ENCODE measurements at regions not wholly inside any gene's neighbourhood (a gene's known extent, or its start where the extent isn't known, plus 50 kb on each side); places are given as distances from the start of the nearest gene placed in this dataset.

GRCh38 chr1:87190402-87190801 lies 138.3 kb upstream of the LMO4 start:
- Histone ChIP-seq H3K4me1 (no peaks in the 10 kb centered on the region), H3K4me3 (no peak overlapping the region), H3K9me3 (peaks cover 0 to 9% (median 0%) of the 10 kb centered on the region in 4 donors), H3K36me3 (no peaks in the 10 kb centered on the region), H3K27ac (no peak overlapping the region), H3K27me3 (no peaks in the 10 kb centered on the region)
- TF ChIP-seq EP300 (IDR thresholded peaks at IDR 0.05): no peak
- TF ChIP-seq POLR2AphosphoS5 (IDR thresholded peaks at IDR 0.05): no peak
- no peak for TF ChIP-seq POLR2A (IDR thresholded peaks at IDR 0.05)
- TF ChIP-seq CTCF (IDR thresholded peaks at IDR 0.05): no peak
- ATAC-seq (ENCODE audit: low FRiP score in 2 of 2) (no peak), DNase-seq (no peak)
- 69 to 74% methylated on average over 2 of the region's 2 CpGs for WGBS, 2 donors

GRCh38 chr1:87191646-87192045 lies 137.0 kb upstream of the LMO4 start:
- Histone ChIP-seq H3K27me3 (no peaks in the 10 kb centered on the region), H3K36me3 (no peaks in the 10 kb centered on the region), H3K4me1 (no peaks in the 10 kb centered on the region), H3K4me3 (no peak overlapping the region), H3K27ac (no peak overlapping the region), H3K9me3 (peaks cover 0 to 9% (median 0%) of the 10 kb centered on the region in 4 donors)
- DNase-seq (no peak), ATAC-seq (ENCODE audit: low FRiP score in 2 of 2) (no peak)
- no peak for TF ChIP-seq POLR2A (IDR thresholded peaks at IDR 0.05)
- no peak for TF ChIP-seq POLR2AphosphoS5 (IDR thresholded peaks at IDR 0.05)
- no peak for TF ChIP-seq EP300 (IDR thresholded peaks at IDR 0.05)
- 34 to 48% methylated on average over 2 of the region's 2 CpGs for WGBS, 2 donors

- WGBS, 2 donors: 96 to 98% methylated on average over 1 of the region's 1 CpG
- Histone ChIP-seq H3K27ac (no peak overlapping the region), H3K27me3 (no peaks in the 10 kb centered on the region), H3K4me3 (no peak overlapping the region), H3K4me1 (no peaks in the 10 kb centered on the region), H3K36me3 (no peaks in the 10 kb centered on the region), H3K9me3 (peaks cover 0 to 9% (median 0%) of the 10 kb centered on the region in 4 donors)
- ATAC-seq (ENCODE audit: low FRiP score in 2 of 2) (no peak), DNase-seq (no peak)
- TF ChIP-seq POLR2AphosphoS5 (IDR thresholded peaks at IDR 0.05): no peak
- TF ChIP-seq EP300 (IDR thresholded peaks at IDR 0.05): no peak
- TF ChIP-seq CTCF (IDR thresholded peaks at IDR 0.05): no peak
- no peak for TF ChIP-seq POLR2A (IDR thresholded peaks at IDR 0.05)
Measured at GRCh38 chr1:87194271-87194774, 134.4 kb upstream of the LMO4 start.

GRCh38 chr1:87194856-87195255 lies 133.8 kb upstream of the LMO4 start:
- no peaks in the 10 kb centered on the region for H3K4me1 ChIP-seq
- no peak overlapping the region for H3K4me3 ChIP-seq
- no peaks in the 10 kb centered on the region for H3K36me3 ChIP-seq
- TF ChIP-seq POLR2AphosphoS5 (IDR thresholded peaks at IDR 0.05) (no peak), EP300 (IDR thresholded peaks at IDR 0.05) (no peak), CTCF (IDR thresholded peaks at IDR 0.05) (no peak), POLR2A (IDR thresholded peaks at IDR 0.05) (no peak)
- ATAC-seq (ENCODE audit: low FRiP score in 2 of 2): no peak
- H3K27ac ChIP-seq: no peak overlapping the region
- no peaks in the 10 kb centered on the region for H3K27me3 ChIP-seq
- peaks cover 0 to 9% (median 0%) of the 10 kb centered on the region in 4 donors for H3K9me3 ChIP-seq
- DNase-seq: no peak

GRCh38 chr1:87196110-87196827 lies 132.4 kb upstream of the LMO4 start:
- Histone ChIP-seq H3K27me3 (no peaks in the 10 kb centered on the region), H3K27ac (no peak overlapping the region), H3K4me1 (no peaks in the 10 kb centered on the region), H3K4me3 (no peak overlapping the region), H3K9me3 (peaks cover 0 to 9% (median 0%) of the 10 kb centered on the region in 4 donors), H3K36me3 (no peaks in the 10 kb centered on the region)
- TF ChIP-seq EP300 (IDR thresholded peaks at IDR 0.05) (no peak), POLR2AphosphoS5 (IDR thresholded peaks at IDR 0.05) (no peak), POLR2A (IDR thresholded peaks at IDR 0.05) (no peak), CTCF (IDR thresholded peaks at IDR 0.05) (no peak)
- 70 to 73% methylated on average over 7 of the region's 7 CpGs for WGBS, 2 donors
- ATAC-seq (ENCODE audit: low FRiP score in 2 of 2) (no peak), DNase-seq (no peak)
